ENCODE measurements at regions not wholly inside any gene's neighbourhood (a gene's known extent, or its start where the extent isn't known, plus 50 kb on each side); places are given as distances from the start of the nearest gene placed in this dataset.

GRCh38 chr3:71846185-71846584 is 61.2 kb upstream of the PROK2 start:
- Mint-ChIP-seq H3K4me1 (ENCODE audit: low read depth) (no peaks in the 10 kb centered on the region), H3K4me3 (ENCODE audit: low read depth) (no peak overlapping the region), H3K9me3 (no peaks in the 10 kb centered on the region), H3K36me3 (ENCODE audit: low read depth) (no peaks in the 10 kb centered on the region), H3K27me3 (ENCODE audit: low read depth) (peaks cover 43% of the 10 kb centered on the region), H3K27ac (no peak overlapping the region)
- DNase-seq (ENCODE audit: low spot score): no peak
- intact Hi-C loops (cut with micrococcal nuclease): no loop called here

DNA sequence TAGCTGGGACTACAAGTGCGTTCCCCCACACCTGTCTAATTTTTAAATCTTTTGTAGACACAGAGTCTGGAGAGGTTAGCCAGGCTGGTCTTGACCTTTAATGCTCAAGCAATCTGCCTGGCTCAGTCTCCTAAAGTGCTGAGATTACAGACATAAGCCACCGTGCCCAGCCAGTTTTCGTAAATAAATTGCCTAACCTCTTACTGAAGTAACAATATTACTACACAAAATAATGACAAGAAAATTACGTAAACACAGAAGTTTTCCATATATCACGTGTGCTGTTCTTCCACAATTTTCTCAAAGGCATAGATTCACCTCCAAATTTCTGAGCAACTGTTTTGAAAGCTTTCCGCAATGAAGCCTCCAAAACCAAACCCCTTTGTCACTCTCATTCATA is 58.1 kb upstream of the PROK2 start:
- no peaks in the 10 kb centered on the region for H3K9me3 Mint-ChIP-seq
- no peak for DNase-seq (ENCODE audit: low spot score)
- no peaks in the 10 kb centered on the region for H3K36me3 Mint-ChIP-seq (ENCODE audit: low read depth)
- H3K27ac Mint-ChIP-seq: no peak overlapping the region
- intact Hi-C loops (cut with micrococcal nuclease): no loop called here
- H3K27me3 Mint-ChIP-seq (ENCODE audit: low read depth): peaks cover 31% of the 10 kb centered on the region
- H3K4me1 Mint-ChIP-seq (ENCODE audit: low read depth): no peaks in the 10 kb centered on the region
- H3K4me3 Mint-ChIP-seq (ENCODE audit: low read depth): no peak overlapping the region

DNA sequence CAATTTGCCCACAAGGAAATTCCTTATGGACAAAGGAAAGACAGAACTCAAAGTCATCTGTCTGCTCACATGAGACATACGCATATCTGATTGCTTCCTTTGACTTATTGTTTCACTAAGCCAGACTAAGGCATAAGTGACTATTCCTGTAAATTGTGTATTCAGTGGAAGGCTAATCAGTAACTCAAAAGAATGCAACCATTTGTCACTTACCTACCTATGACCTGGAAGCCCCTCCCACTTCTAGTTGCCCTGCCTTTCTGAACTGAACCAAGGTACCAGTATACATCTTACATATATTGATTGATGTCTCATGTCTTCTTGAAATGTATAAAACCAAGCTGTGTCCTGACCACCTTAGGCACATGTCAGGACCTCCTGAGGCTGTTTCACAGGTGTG is 53.5 kb upstream of the PROK2 start:
- no peaks in the 10 kb centered on the region for H3K4me1 Mint-ChIP-seq (ENCODE audit: low read depth)
- DNase-seq (ENCODE audit: low spot score): no peak
- H3K9me3 Mint-ChIP-seq: no peaks in the 10 kb centered on the region
- H3K4me3 Mint-ChIP-seq (ENCODE audit: low read depth): no peak overlapping the region
- intact Hi-C loops (cut with micrococcal nuclease): no loop called here
- no peaks in the 10 kb centered on the region for H3K36me3 Mint-ChIP-seq (ENCODE audit: low read depth)
- no peak overlapping the region for H3K27ac Mint-ChIP-seq
- peaks cover 19% of the 10 kb centered on the region for H3K27me3 Mint-ChIP-seq (ENCODE audit: low read depth)

Measured in activated T-helper 2 cell treated with anti-CD3 and anti-CD28 coated beads, Interferon-gamma antibody, Interleukin-2, Interleukin-4, amounts not matched to agents 10 μg/mL and 5 μg/mL and 100 μg/mL, durations not matched to agents 14 hours and 24 hours and 36 hours (primary cell).